SK-N-SH (cell line): ENCODE measurements at regions not wholly inside any gene's neighbourhood (a gene's known extent, or its start where the extent isn't known, plus 50 kb on each side); places are given as distances from the start of the nearest gene placed in this dataset.
A peak's percentile ranks its signal among the peaks of the same experiment; 100 is the strongest.

ENCODE experiments used
- CTCF ChIA-PET: fragments of 300-600, 350-600 bp; formaldehyde crosslinking; extraction: SDS; loops from one replicate; lab custom pipeline; 2021; lab: Yijun Ruan, JAX
- POLR2A ChIA-PET: fragments of 350-600 bp; sonication (Branson Sonifier 250); formaldehyde crosslinking; extraction: SDS; loops from one replicate; lab custom pipeline; 2020; ENCODE audit warnings: antibody characterized with exemption, inconsistent platforms; lab: Yijun Ruan, JAX
- DNase-seq: peaks from one replicate; pipeline ENCODE4 v3.0.0; 2012
- H2AFZ ChIP-seq: fragments of 200-600 bp; sonication (generic); 2 replicates; pipeline ENCODE4 v1.8.1; 2016; ENCODE audit warnings: antibody characterized with exemption, mild to moderate bottlenecking, low read depth
- H3F3A ChIP-seq: fragments of 200-600 bp; sonication (generic); replicated peaks from 2 replicates; pipeline ENCODE3; 2016; ENCODE audit warnings: antibody characterized with exemption, mild to moderate bottlenecking; ENCODE audit not compliant: insufficient read depth
- H3K27ac ChIP-seq, 2 experiments: fragments of 200-500 bp in 1 of 2; fragments of 200-600 bp in 1 of 2; sonication (Bioruptor generic) in 1 of 2; sonication (generic), shearing (Covaris generic) in 1 of 2; 2 replicates each; pipeline versions ENCODE4 v1.5.1 to v1.6.1; 2014 to 2016; ENCODE audit warnings: low read depth in 2 of 2, inconsistent platforms in 1 of 2, low read length in 1 of 2, mild to moderate bottlenecking in 1 of 2, mixed read lengths in 1 of 2
- H3K27me3 ChIP-seq: fragments of 200-600 bp; sonication (generic), shearing (Covaris generic); 2 replicates; pipeline ENCODE4 v1.6.1; 2016; ENCODE audit warnings: mixed run types; ENCODE audit not compliant: insufficient read depth
- H3K36me3 ChIP-seq, 2 experiments: fragments of 200-500 bp in 1 of 2; fragments of 200-600 bp in 1 of 2; sonication (Bioruptor generic) in 1 of 2; sonication (generic) in 1 of 2; replicated peaks in 1 of 2; 2 replicates each; pipeline versions ENCODE3 to v1.5.1; 2014 to 2016; ENCODE audit warnings: low read length in 1 of 2, mild to moderate bottlenecking in 1 of 2; ENCODE audit not compliant: insufficient read depth in 2 of 2, control insufficient read depth in 1 of 2
- H3K4me1 ChIP-seq, 2 experiments: fragments of 200-500 bp in 1 of 2; fragments of 200-600 bp in 1 of 2; sonication (Bioruptor generic) in 1 of 2; sonication (generic), shearing (Covaris generic) in 1 of 2; 2 replicates each; pipeline versions ENCODE4 v1.5.1 to v1.6.1; 2014 to 2016; ENCODE audit warnings: low read depth in 1 of 2, low read length in 1 of 2, mixed run types in 1 of 2; ENCODE audit not compliant: insufficient read depth in 2 of 2, control insufficient read depth in 1 of 2
- H3K4me2 ChIP-seq: fragments of 200-600 bp; sonication (generic), shearing (Covaris generic); 2 replicates; pipeline ENCODE4 v1.6.1; 2017; ENCODE audit warnings: mixed run types
- H3K4me3 ChIP-seq, 2 experiments: fragments of 200-500 bp in 1 of 2; fragments of 200-600 bp in 1 of 2; sonication (Bioruptor generic) in 1 of 2; sonication (generic), shearing (Covaris generic) in 1 of 2; 2 replicates each; pipeline versions ENCODE4 v1.5.1 to v1.8.1; 2014 to 2016; ENCODE audit warnings: low read depth in 2 of 2, inconsistent platforms in 1 of 2, low read length in 1 of 2, mild to moderate bottlenecking in 1 of 2, mixed read lengths in 1 of 2, moderate library complexity in 1 of 2
- H3K79me2 ChIP-seq: fragments of 200-600 bp; sonication (generic); 2 replicates; pipeline ENCODE4 v1.8.1; 2017; ENCODE audit warnings: mild to moderate bottlenecking; ENCODE audit not compliant: insufficient read depth
- H3K9ac ChIP-seq: fragments of 200-600 bp; sonication (generic); 2 replicates; pipeline ENCODE4 v1.6.1; 2017; ENCODE audit warnings: mixed run types
- H3K9me2 ChIP-seq: fragments of 200-600 bp; sonication (generic); 2 replicates; pipeline ENCODE4 v1.6.1; 2017; ENCODE audit warnings: mixed run types
- H3K9me3 ChIP-seq: fragments of 200-600 bp; sonication (generic); 2 replicates; pipeline ENCODE4 v1.6.1; 2017; ENCODE audit warnings: mixed run types, mild to moderate bottlenecking, moderate library complexity
- H4K20me1 ChIP-seq: fragments of 200-600 bp; sonication (generic); 2 replicates; pipeline ENCODE4 v1.6.1; 2017; ENCODE audit warnings: mild to moderate bottlenecking, mixed run types; ENCODE audit not compliant: insufficient read depth
- CHD2 ChIP-seq: fragments of 150-350 bp; IDR thresholded peaks from 2 replicates; pipeline ENCODE4 v1.6.1; 2018; ENCODE audit warnings: low read length; ENCODE audit not compliant: partially characterized antibody
- EP300 ChIP-seq, 2 experiments: IDR thresholded peaks; 2 replicates each; pipeline versions ENCODE4 v1.4.0 to v1.6.1; 2012; ENCODE audit warnings: borderline replicate concordance in 1 of 2, low read depth in 1 of 2, low read length in 1 of 2
- EZH2phosphoT487 ChIP-seq: fragments of 200-600 bp; sonication (generic); IDR thresholded peaks from 2 replicates; pipeline ENCODE4 v1.6.1; 2017; ENCODE audit warnings: low read depth, mixed run types, mild to moderate bottlenecking, antibody characterized with exemption, moderate library complexity, borderline replicate concordance
- FOSL2 ChIP-seq: IDR thresholded peaks from 2 replicates; pipeline ENCODE4 v1.4.0; 2012; ENCODE audit warnings: low read depth, mild to moderate bottlenecking, moderate library complexity, borderline replicate concordance
- FOXM1 ChIP-seq: IDR thresholded peaks from 2 replicates; pipeline ENCODE4 v1.4.0; 2012; ENCODE audit warnings: low read depth, mild to moderate bottlenecking
- GABPA ChIP-seq: IDR thresholded peaks from 2 replicates; pipeline ENCODE4 v1.4.0; 2012; ENCODE audit warnings: low read depth, mild to moderate bottlenecking
- GATA2 ChIP-seq: sonication (generic); formaldehyde crosslinking; IDR thresholded peaks from 2 replicates; pipeline ENCODE4 v1.5.0; 2020; ENCODE audit warnings: mild to moderate bottlenecking, missing genetic modification reagents
- JUND ChIP-seq: IDR thresholded peaks from 2 replicates; pipeline ENCODE4 v1.4.0; 2012
- MAX ChIP-seq: IDR thresholded peaks from 2 replicates; pipeline ENCODE4 v1.4.0; 2012; ENCODE audit warnings: low read depth
- MEF2A ChIP-seq: IDR thresholded peaks from 2 replicates; pipeline ENCODE4 v1.4.0; 2012; ENCODE audit warnings: low read depth, borderline replicate concordance
- MXI1 ChIP-seq: IDR thresholded peaks from 2 replicates; pipeline ENCODE4 v1.6.1; 2012; ENCODE audit warnings: mild to moderate bottlenecking, low read depth, low read length, improper control_type of control experiment
- PBX3 ChIP-seq: IDR thresholded peaks from 2 replicates; pipeline ENCODE4; 2012
- RCOR1 ChIP-seq: fragments of 150-350 bp; IDR thresholded peaks from 2 replicates; pipeline ENCODE4 v1.6.1; 2017; ENCODE audit warnings: antibody characterized with exemption, low read length
- REST ChIP-seq: IDR thresholded peaks from 2 replicates; pipeline ENCODE4 v1.6.1; 2012; ENCODE audit warnings: mild to moderate bottlenecking, low read depth, low read length, moderate library complexity
- RFX5 ChIP-seq: IDR thresholded peaks from 2 replicates; pipeline ENCODE4 v1.6.1; 2012; ENCODE audit warnings: mild to moderate bottlenecking, improper control_type of control experiment, low read length
- RXRA ChIP-seq: IDR thresholded peaks from 2 replicates; pipeline ENCODE4 v1.4.0; 2012; ENCODE audit warnings: low read depth, mild to moderate bottlenecking, borderline replicate concordance
- SIN3A ChIP-seq: IDR thresholded peaks from 2 replicates; pipeline ENCODE4 v1.6.1; 2012; ENCODE audit warnings: low read depth, mild to moderate bottlenecking, low read length, moderate library complexity, borderline replicate concordance
- SMC3 ChIP-seq: IDR thresholded peaks from 2 replicates; pipeline ENCODE4 v1.6.1; 2012; ENCODE audit warnings: low read depth, low read length, improper control_type of control experiment
- TAF1 ChIP-seq: IDR thresholded peaks from 2 replicates; pipeline ENCODE4 v1.6.1; 2012; ENCODE audit warnings: low read depth, mild to moderate bottlenecking, low read length, moderate library complexity, borderline replicate concordance
- TCF12 ChIP-seq: IDR thresholded peaks from 2 replicates; pipeline ENCODE4 v1.4.0; 2012
- TEAD4 ChIP-seq: IDR thresholded peaks from 2 replicates; pipeline ENCODE4 v1.4.0; 2012; ENCODE audit warnings: mild to moderate bottlenecking, borderline replicate concordance; ENCODE audit not compliant: insufficient read depth
- YY1 ChIP-seq: IDR thresholded peaks from 2 replicates; pipeline ENCODE4 v1.4.0; 2012; ENCODE audit warnings: low read depth, mild to moderate bottlenecking
- WGBS: methylation state at CpG from one replicate; pipeline ENCODE4 v1.1.6; 2017; ENCODE audit warnings: low lambda C conversion rate; 5-methylcytosine and 5-hydroxymethylcytosine counted together

DNA sequence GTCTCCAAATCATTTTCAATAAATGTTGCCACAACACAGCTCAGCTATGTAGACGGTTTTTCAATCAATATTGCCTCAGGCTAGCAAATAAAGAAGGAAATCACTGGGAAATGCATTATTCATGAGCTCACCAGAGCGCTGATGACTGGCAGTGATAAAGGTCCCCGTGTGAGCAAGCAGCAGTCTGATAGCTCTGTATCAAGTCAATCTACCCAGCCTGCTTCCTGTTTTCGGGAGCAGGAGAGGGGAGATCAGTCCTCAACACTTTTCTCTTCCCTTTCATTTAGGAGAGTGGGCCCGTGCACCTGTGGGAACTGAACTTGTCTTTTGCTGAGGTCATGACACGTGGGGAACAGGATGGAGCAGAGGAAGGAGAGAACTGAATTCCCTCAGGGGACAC is 253.9 kb upstream of the SIX2 start (continued):
- no peak for TF ChIP-seq REST
- no peak for TF ChIP-seq FOXM1
- peak; percentile 79 for TF ChIP-seq RCOR1
- peak; percentile 99 for TF ChIP-seq GATA2 (CRISPR knock-in tag)
- TF ChIP-seq MEF2A, result no peak
- TF ChIP-seq TEAD4, result 0 out of 2 replicates have a peak, but pooled peaks have one; percentile 32
- no peak for TF ChIP-seq SIN3A
- no peak for TF ChIP-seq TAF1
- TF ChIP-seq RFX5, result no peak
- no peak for TF ChIP-seq GABPA
- TF ChIP-seq FOSL2, result peak; percentile 34; the same call in 1 of the 2 replicates
- no peak for TF ChIP-seq SMC3
- peak; percentile 69 for TF ChIP-seq CHD2
- peak; percentile 45 to 76; a peak in 2 of 4 replicates for TF ChIP-seq EP300 (IDR thresholded peaks at IDR 0.05; ENCODE audit: borderline replicate concordance in 1 of 2, low read depth in 1 of 2, low read length in 1 of 2)
- TF ChIP-seq MAX, result no peak
- no peak for TF ChIP-seq EZH2phosphoT487
- peak; percentile 67 for TF ChIP-seq TCF12
- no peak for TF ChIP-seq RXRA
- TF ChIP-seq MXI1, result 0 out of 2 replicates have a peak, but pooled peaks have one; percentile 35

DNA sequence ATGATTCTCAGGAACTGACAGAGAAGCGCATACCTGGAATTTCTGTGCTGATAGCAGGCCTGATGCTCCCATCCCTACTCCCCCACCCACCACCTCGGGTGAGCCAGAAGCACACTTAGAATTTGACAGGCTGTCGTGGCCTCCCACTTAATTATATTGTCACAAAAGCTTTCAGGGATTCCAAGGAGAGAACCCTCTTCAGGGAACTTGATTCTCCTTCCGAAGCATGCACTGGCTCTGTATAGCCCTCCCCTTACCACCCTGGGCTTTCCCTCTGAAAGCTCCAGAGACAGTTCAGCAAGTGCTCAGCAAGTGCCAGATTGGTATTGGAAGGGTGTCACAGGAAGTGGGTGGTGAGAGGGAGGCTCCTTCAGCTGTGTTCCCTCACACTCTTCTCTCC is 252.5 kb upstream of the SIX2 start:
- no peak for DNase-seq
- Histone ChIP-seq H3K27me3 (no peaks in the 10 kb centered on the region), H3K27ac (no peak overlapping the region), H3K4me1 (peaks cover 13 to 48% of the 10 kb centered on the region in 2 experiments), H3K9me2 (no peaks in the 10 kb centered on the region), H3K4me3 (no peak overlapping the region), H3K9ac (no peak overlapping the region), H3K9me3 (no peaks in the 10 kb centered on the region), H3K36me3 (no peaks in the 10 kb centered on the region), H2AFZ (no peak overlapping the region), H3K79me2 (no peaks in the 10 kb centered on the region), H4K20me1 (no peaks in the 10 kb centered on the region), H3F3A (no peaks in the 10 kb centered on the region), H3K4me2 (peak overlapping the region; percentile 41; the same call in 1 of the 2 replicates)
- CTCF ChIA-PET, result interaction anchor here (1.6 to 2.2 kb wide), 2 partner anchors 20 to 233 kb away, joined by 6 to 8 read pairs; no protein-coding TSS in a partner anchor
- POLR2A ChIA-PET, result no interaction called here
- WGBS, result 90% methylated on average over 4 of the region's 4 CpGs
- TF ChIP-seq RXRA (no peak), TAF1 (no peak), EP300 (IDR thresholded peaks at IDR 0.05; ENCODE audit: borderline replicate concordance in 1 of 2, low read depth in 1 of 2, low read length in 1 of 2) (no peak), GATA2 (CRISPR knock-in tag) (no peak), YY1 (no peak), FOXM1 (no peak), FOSL2 (no peak), PBX3 (no peak), TCF12 (no peak), MAX (no peak), JUND (no peak), REST (no peak)
